ENCODE measurements at regions not wholly inside any gene's neighbourhood (a gene's known extent, or its start where the extent isn't known, plus 50 kb on each side); places are given as distances from the start of the nearest gene placed in this dataset.

- TF ChIP-seq ZNF331 (CRISPR knock-in tag; IDR thresholded peaks at IDR 0.05; ENCODE audit: low read depth) = no peak
- TF ChIP-seq, protein P1, sequence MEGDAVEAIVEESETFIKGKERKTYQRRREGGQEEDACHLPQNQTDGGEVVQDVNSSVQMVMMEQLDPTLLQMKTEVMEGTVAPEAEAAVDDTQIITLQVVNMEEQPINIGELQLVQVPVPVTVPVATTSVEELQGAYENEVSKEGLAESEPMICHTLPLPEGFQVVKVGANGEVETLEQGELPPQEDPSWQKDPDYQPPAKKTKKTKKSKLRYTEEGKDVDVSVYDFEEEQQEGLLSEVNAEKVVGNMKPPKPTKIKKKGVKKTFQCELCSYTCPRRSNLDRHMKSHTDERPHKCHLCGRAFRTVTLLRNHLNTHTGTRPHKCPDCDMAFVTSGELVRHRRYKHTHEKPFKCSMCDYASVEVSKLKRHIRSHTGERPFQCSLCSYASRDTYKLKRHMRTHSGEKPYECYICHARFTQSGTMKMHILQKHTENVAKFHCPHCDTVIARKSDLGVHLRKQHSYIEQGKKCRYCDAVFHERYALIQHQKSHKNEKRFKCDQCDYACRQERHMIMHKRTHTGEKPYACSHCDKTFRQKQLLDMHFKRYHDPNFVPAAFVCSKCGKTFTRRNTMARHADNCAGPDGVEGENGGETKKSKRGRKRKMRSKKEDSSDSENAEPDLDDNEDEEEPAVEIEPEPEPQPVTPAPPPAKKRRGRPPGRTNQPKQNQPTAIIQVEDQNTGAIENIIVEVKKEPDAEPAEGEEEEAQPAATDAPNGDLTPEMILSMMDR (conservative IDR thresholded peaks at IDR 0.05; ENCODE audit: low read depth in 2 of 2) = no peak
- no peak for TF ChIP-seq POLR2AphosphoS5 (IDR thresholded peaks at IDR 0.05; ENCODE audit: low read depth)
- no peak for TF ChIP-seq EZH2phosphoT487 (IDR thresholded peaks at IDR 0.05; ENCODE audit: unreplicated experiment)
- no peak for TF ChIP-seq EZH2 (IDR thresholded peaks at IDR 0.05; ENCODE audit: low read depth, unreplicated experiment)
- no peak for TF ChIP-seq NANOG (IDR thresholded peaks at IDR 0.05; ENCODE audit: borderline replicate concordance)
Observed at GRCh38 chr16:54746596-54746995, 184.1 kb upstream of the IRX5 start.
